ENCODE measurements at regions not wholly inside any gene's neighbourhood (a gene's known extent, or its start where the extent isn't known, plus 50 kb on each side); places are given as distances from the start of the nearest gene placed in this dataset.

GRCh38 chr16:5482256-5482655 lies 384.7 kb upstream of the EEF2KMT start:
- Histone ChIP-seq H3K27me3 (ENCODE audit: control insufficient read depth in 3 of 3, insufficient read depth in 3 of 3, low read length in 3 of 3) (no peaks in the 10 kb centered on the region), H3K4me1 (ENCODE audit: control insufficient read depth in 3 of 3, insufficient read depth in 2 of 3, low read depth in 1 of 3, low read length in 2 of 3) (no peaks in the 10 kb centered on the region), H3K36me3 (ENCODE audit: control insufficient read depth in 3 of 3, insufficient read depth in 2 of 3, low read depth in 1 of 3, low read length in 3 of 3) (no peaks in the 10 kb centered on the region), H3K27ac (ENCODE audit: low read depth in 1 of 3, low read length in 2 of 3) (no peak overlapping the region), H3K4me3 (ENCODE audit: low read depth in 1 of 3, low read length in 3 of 3) (no peak overlapping the region), H3K9me3 (ENCODE audit: control insufficient read depth in 2 of 2, insufficient read depth in 1 of 2, low read depth in 1 of 2, low read length in 1 of 2) (no peaks in the 10 kb centered on the region)
- FAIRE-seq (no peak), DNase-seq (no peak)
- 42 to 46% (median 43%) methylated on average over 5 of the region's 5 CpGs for WGBS, 3 donors

DNA sequence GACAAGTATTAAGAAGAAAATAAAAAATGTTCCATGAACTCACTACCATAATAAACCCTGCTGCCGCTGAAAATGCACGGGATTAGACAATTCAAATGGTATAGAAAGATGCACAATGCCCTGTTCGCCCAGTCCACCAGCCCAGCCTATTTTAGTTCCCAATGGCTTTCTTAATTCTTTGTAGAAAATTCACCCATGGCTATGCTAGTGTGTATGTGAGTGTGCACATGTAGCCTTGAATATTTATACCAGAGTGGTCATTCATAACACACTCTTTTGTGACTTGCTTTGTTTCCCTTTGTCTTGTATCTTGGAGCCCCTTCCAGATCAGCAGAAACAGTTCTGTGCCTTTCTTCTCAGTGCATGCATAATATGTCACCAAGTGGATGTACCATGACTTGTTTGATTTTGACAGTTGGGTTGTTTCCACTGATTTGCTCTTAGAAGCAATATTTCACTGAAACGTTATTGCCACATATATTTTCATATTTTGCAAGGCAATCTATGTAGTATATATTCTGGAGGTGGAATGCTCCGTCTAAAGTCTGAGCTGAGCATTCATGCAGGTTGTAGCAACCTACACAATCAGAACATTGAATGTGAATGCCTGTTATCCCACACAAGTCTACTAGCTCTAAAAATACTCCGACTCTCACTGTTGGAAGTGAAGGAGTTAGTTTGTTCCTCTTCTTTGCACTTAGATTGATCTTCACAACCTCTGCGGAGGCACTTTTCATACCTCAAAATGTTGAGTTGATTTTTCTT lies 383.0 kb upstream of the EEF2KMT start:
- no peaks in the 10 kb centered on the region for H3K4me1 ChIP-seq (ENCODE audit: control insufficient read depth in 3 of 3, insufficient read depth in 2 of 3, low read depth in 1 of 3, low read length in 2 of 3)
- H3K27ac ChIP-seq (ENCODE audit: low read depth in 1 of 3, low read length in 2 of 3) = no peak overlapping the region
- no peak for FAIRE-seq
- DNase-seq = no peak
- H3K27me3 ChIP-seq (ENCODE audit: control insufficient read depth in 3 of 3, insufficient read depth in 3 of 3, low read length in 3 of 3) = no peaks in the 10 kb centered on the region
- no peaks in the 10 kb centered on the region for H3K36me3 ChIP-seq (ENCODE audit: control insufficient read depth in 3 of 3, insufficient read depth in 2 of 3, low read depth in 1 of 3, low read length in 3 of 3)
- H3K9me3 ChIP-seq (ENCODE audit: control insufficient read depth in 2 of 2, insufficient read depth in 1 of 2, low read depth in 1 of 2, low read length in 1 of 2) = no peaks in the 10 kb centered on the region
- WGBS, 3 donors = 74 to 83% (median 74%) methylated on average over 7 of the region's 7 CpGs
- H3K4me3 ChIP-seq (ENCODE audit: low read depth in 1 of 3, low read length in 3 of 3) = no peak overlapping the region

- FAIRE-seq = no peak
- Histone ChIP-seq H3K27me3 (ENCODE audit: control insufficient read depth in 3 of 3, insufficient read depth in 3 of 3, low read length in 3 of 3) (no peaks in the 10 kb centered on the region), H3K4me3 (ENCODE audit: low read depth in 1 of 3, low read length in 3 of 3) (no peak overlapping the region), H3K27ac (ENCODE audit: low read depth in 1 of 3, low read length in 2 of 3) (no peak overlapping the region), H3K9me3 (ENCODE audit: control insufficient read depth in 2 of 2, insufficient read depth in 1 of 2, low read depth in 1 of 2, low read length in 1 of 2) (no peaks in the 10 kb centered on the region), H3K4me1 (ENCODE audit: control insufficient read depth in 3 of 3, insufficient read depth in 2 of 3, low read depth in 1 of 3, low read length in 2 of 3) (no peaks in the 10 kb centered on the region), H3K36me3 (ENCODE audit: control insufficient read depth in 3 of 3, insufficient read depth in 2 of 3, low read depth in 1 of 3, low read length in 3 of 3) (no peaks in the 10 kb centered on the region)
- WGBS, 3 donors = 16 to 32% (median 24%) methylated on average over 3 of the region's 3 CpGs
- no peak for DNase-seq
Observed at GRCh38 chr16:5479926-5480325, 382.3 kb upstream of the EEF2KMT start.

DNA sequence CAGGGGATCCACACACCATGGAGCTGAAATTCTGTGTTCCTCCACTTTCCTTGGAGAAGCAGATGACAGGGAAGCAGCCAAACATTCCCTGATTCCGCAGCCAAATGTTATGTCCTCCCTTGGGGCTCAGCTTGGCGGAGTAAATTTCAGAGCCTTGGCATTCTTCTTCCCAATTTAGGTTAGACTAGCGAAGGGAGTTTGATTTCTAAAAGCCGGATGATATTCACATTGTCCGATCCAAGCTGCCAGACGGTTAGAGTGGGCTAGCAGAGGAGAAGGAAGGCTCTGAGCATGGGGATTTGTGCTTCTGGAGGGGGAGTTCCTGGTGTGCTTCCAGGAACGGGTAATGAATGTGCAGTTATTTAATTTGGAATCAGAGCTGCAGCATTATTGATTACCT lies 380.4 kb upstream of the EEF2KMT start:
- H3K27me3 ChIP-seq (ENCODE audit: control insufficient read depth in 3 of 3, insufficient read depth in 3 of 3, low read length in 3 of 3) = no peaks in the 10 kb centered on the region
- no peaks in the 10 kb centered on the region for H3K36me3 ChIP-seq (ENCODE audit: control insufficient read depth in 3 of 3, insufficient read depth in 2 of 3, low read depth in 1 of 3, low read length in 3 of 3)
- no peak overlapping the region for H3K27ac ChIP-seq (ENCODE audit: low read depth in 1 of 3, low read length in 2 of 3)
- DNase-seq (no peak), FAIRE-seq (no peak)
- WGBS, 3 donors = 72 to 74% (median 73%) methylated on average over 7 of the region's 7 CpGs
- H3K4me3 ChIP-seq (ENCODE audit: low read depth in 1 of 3, low read length in 3 of 3) = no peak overlapping the region
- H3K4me1 ChIP-seq (ENCODE audit: control insufficient read depth in 3 of 3, insufficient read depth in 2 of 3, low read depth in 1 of 3, low read length in 2 of 3) = no peaks in the 10 kb centered on the region
- no peaks in the 10 kb centered on the region for H3K9me3 ChIP-seq (ENCODE audit: control insufficient read depth in 2 of 2, insufficient read depth in 1 of 2, low read depth in 1 of 2, low read length in 1 of 2)

- DNase-seq = no peak
- Histone ChIP-seq H3K9me3 (ENCODE audit: control insufficient read depth in 2 of 2, insufficient read depth in 1 of 2, low read depth in 1 of 2, low read length in 1 of 2) (no peaks in the 10 kb centered on the region), H3K27me3 (ENCODE audit: control insufficient read depth in 3 of 3, insufficient read depth in 3 of 3, low read length in 3 of 3) (peaks cover 0 to 2% (median 2%) of the 10 kb centered on the region in 3 donors), H3K27ac (ENCODE audit: low read depth in 1 of 3, low read length in 2 of 3) (no peak overlapping the region), H3K36me3 (ENCODE audit: control insufficient read depth in 3 of 3, insufficient read depth in 2 of 3, low read depth in 1 of 3, low read length in 3 of 3) (no peaks in the 10 kb centered on the region), H3K4me1 (ENCODE audit: control insufficient read depth in 3 of 3, insufficient read depth in 2 of 3, low read depth in 1 of 3, low read length in 2 of 3) (no peaks in the 10 kb centered on the region), H3K4me3 (ENCODE audit: low read depth in 1 of 3, low read length in 3 of 3) (no peak overlapping the region)
- WGBS, 3 donors = 69 to 75% (median 70%) methylated on average over 6 of the region's 6 CpGs
- no peak for FAIRE-seq
Observed at GRCh38 chr16:5477251-5477650, 379.7 kb upstream of the EEF2KMT start.

GRCh38 chr16:5472552-5472951 lies 375.0 kb upstream of the EEF2KMT start:
- H3K4me1 ChIP-seq (ENCODE audit: control insufficient read depth in 3 of 3, insufficient read depth in 2 of 3, low read depth in 1 of 3, low read length in 2 of 3) = no peaks in the 10 kb centered on the region
- no peaks in the 10 kb centered on the region for H3K36me3 ChIP-seq (ENCODE audit: control insufficient read depth in 3 of 3, insufficient read depth in 2 of 3, low read depth in 1 of 3, low read length in 3 of 3)
- H3K27ac ChIP-seq (ENCODE audit: low read depth in 1 of 3, low read length in 2 of 3) = no peak overlapping the region
- no peaks in the 10 kb centered on the region for H3K9me3 ChIP-seq (ENCODE audit: control insufficient read depth in 2 of 2, insufficient read depth in 1 of 2, low read depth in 1 of 2, low read length in 1 of 2)
- H3K4me3 ChIP-seq (ENCODE audit: low read depth in 1 of 3, low read length in 3 of 3) = no peak overlapping the region
- peaks cover 0 to 2% (median 2%) of the 10 kb centered on the region in 3 donors for H3K27me3 ChIP-seq (ENCODE audit: control insufficient read depth in 3 of 3, insufficient read depth in 3 of 3, low read length in 3 of 3)
- no peak for FAIRE-seq
- no peak for DNase-seq
- WGBS, 3 donors = 30 to 38% (median 34%) methylated on average over 7 of the region's 7 CpGs

DNA sequence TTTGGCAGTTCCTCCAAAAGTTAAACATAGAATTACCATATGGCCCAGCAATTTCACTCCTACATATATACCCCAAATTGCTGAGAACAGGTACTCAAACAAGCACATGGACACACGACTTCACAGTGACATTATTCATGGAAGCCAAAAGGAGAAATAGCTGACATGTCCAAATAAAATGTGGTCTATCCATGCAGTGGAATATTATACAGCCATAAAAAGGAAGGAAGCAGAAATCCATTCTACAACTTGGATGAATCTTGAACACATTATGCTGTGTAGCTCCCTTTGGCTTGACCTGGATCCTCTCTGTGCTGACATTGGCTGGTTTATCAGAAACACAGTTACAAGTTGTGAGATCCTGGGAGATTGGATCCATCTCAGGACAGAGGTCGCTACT lies 370.9 kb upstream of the EEF2KMT start:
- Histone ChIP-seq H3K4me1 (ENCODE audit: control insufficient read depth in 3 of 3, insufficient read depth in 2 of 3, low read depth in 1 of 3, low read length in 2 of 3) (no peaks in the 10 kb centered on the region), H3K4me3 (ENCODE audit: low read depth in 1 of 3, low read length in 3 of 3) (no peak overlapping the region), H3K27me3 (ENCODE audit: control insufficient read depth in 3 of 3, insufficient read depth in 3 of 3, low read length in 3 of 3) (peaks cover 0 to 2% (median 2%) of the 10 kb centered on the region in 3 donors), H3K27ac (ENCODE audit: low read depth in 1 of 3, low read length in 2 of 3) (no peak overlapping the region), H3K9me3 (ENCODE audit: control insufficient read depth in 2 of 2, insufficient read depth in 1 of 2, low read depth in 1 of 2, low read length in 1 of 2) (no peaks in the 10 kb centered on the region), H3K36me3 (ENCODE audit: control insufficient read depth in 3 of 3, insufficient read depth in 2 of 3, low read depth in 1 of 3, low read length in 3 of 3) (no peaks in the 10 kb centered on the region)
- FAIRE-seq (no peak), DNase-seq (no peak)
- 63 to 71% (median 65%) methylated on average over 2 of the region's 2 CpGs for WGBS, 3 donors

GRCh38 chr16:5467552-5467951 lies 370.0 kb upstream of the EEF2KMT start:
- Histone ChIP-seq H3K27ac (ENCODE audit: low read depth in 1 of 3, low read length in 2 of 3) (no peak overlapping the region), H3K4me1 (ENCODE audit: control insufficient read depth in 3 of 3, insufficient read depth in 2 of 3, low read depth in 1 of 3, low read length in 2 of 3) (no peaks in the 10 kb centered on the region), H3K36me3 (ENCODE audit: control insufficient read depth in 3 of 3, insufficient read depth in 2 of 3, low read depth in 1 of 3, low read length in 3 of 3) (no peaks in the 10 kb centered on the region), H3K4me3 (ENCODE audit: low read depth in 1 of 3, low read length in 3 of 3) (no peak overlapping the region), H3K9me3 (ENCODE audit: control insufficient read depth in 2 of 2, insufficient read depth in 1 of 2, low read depth in 1 of 2, low read length in 1 of 2) (no peaks in the 10 kb centered on the region), H3K27me3 (ENCODE audit: control insufficient read depth in 3 of 3, insufficient read depth in 3 of 3, low read length in 3 of 3) (peaks cover 0 to under 1% (median under 1%) of the 10 kb centered on the region in 3 donors)
- FAIRE-seq = no peak
- no peak for DNase-seq
- 70 to 88% (median 79%) methylated on average over 3 of the region's 3 CpGs for WGBS, 3 donors

- DNase-seq = no peak
- Histone ChIP-seq H3K27ac (ENCODE audit: low read depth in 1 of 3, low read length in 2 of 3) (no peak overlapping the region), H3K9me3 (ENCODE audit: control insufficient read depth in 2 of 2, insufficient read depth in 1 of 2, low read depth in 1 of 2, low read length in 1 of 2) (no peaks in the 10 kb centered on the region), H3K27me3 (ENCODE audit: control insufficient read depth in 3 of 3, insufficient read depth in 3 of 3, low read length in 3 of 3) (no peaks in the 10 kb centered on the region), H3K36me3 (ENCODE audit: control insufficient read depth in 3 of 3, insufficient read depth in 2 of 3, low read depth in 1 of 3, low read length in 3 of 3) (no peaks in the 10 kb centered on the region), H3K4me3 (ENCODE audit: low read depth in 1 of 3, low read length in 3 of 3) (no peak overlapping the region), H3K4me1 (ENCODE audit: control insufficient read depth in 3 of 3, insufficient read depth in 2 of 3, low read depth in 1 of 3, low read length in 2 of 3) (no peaks in the 10 kb centered on the region)
- WGBS, 3 donors = 13 to 45% (median 25%) methylated on average over 2 of the region's 2 CpGs
- FAIRE-seq = no peak
Observed at GRCh38 chr16:5466551-5466950, 369.0 kb upstream of the EEF2KMT start.

Data from small intestine (tissue), 7 donors.